ENCODE measurements at regions not wholly inside any gene's neighbourhood (a gene's known extent, or its start where the extent isn't known, plus 50 kb on each side); places are given as distances from the start of the nearest gene placed in this dataset.

DNA sequence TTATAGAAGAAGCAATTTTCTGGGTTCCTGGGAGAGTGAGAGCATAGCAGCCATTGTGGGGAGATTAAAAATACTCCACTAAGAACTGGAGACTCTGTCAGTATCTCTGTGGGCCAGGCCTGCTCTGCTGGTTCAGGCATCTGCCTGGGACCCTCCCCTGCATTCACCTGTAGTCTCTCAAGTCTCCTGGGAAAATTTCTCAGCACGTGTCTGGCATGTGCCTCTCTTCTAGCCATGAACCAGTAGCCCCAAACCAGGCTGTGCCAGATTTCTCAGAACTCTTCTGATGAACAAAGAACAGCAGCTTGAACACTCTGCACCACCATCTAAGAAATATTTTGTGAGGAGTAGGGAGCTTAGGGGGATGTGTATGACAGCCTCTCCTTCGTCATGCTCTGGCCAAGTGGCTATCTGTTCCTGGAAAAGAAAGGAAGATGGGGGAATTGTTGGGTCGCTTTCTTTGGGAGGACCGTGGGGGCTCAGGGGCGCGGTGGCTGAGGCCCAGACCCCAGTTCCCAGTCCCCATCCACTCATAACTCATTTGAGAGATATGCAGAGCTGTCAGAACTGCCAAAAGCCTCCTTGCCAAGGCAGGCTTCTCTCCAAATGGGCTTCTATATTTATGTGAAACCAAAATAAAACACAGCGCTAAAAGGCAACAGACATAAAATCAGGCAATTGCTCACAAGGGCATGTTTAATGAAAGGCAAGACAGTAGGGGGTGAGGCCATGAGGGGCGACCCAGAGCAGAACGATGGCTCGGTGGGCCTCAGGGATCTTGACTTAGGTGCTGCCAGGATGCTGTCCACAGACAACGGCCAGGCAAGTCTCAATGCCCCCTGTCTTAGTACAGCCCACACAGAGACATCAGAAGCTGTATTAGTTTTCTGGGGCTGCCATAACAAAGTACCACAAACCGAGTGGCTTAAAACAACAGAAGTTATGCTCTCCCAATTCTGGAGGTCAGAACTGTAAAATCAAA lies 114.7 kb upstream of the TNP1 start:
- TF ChIP-seq, protein P1, sequence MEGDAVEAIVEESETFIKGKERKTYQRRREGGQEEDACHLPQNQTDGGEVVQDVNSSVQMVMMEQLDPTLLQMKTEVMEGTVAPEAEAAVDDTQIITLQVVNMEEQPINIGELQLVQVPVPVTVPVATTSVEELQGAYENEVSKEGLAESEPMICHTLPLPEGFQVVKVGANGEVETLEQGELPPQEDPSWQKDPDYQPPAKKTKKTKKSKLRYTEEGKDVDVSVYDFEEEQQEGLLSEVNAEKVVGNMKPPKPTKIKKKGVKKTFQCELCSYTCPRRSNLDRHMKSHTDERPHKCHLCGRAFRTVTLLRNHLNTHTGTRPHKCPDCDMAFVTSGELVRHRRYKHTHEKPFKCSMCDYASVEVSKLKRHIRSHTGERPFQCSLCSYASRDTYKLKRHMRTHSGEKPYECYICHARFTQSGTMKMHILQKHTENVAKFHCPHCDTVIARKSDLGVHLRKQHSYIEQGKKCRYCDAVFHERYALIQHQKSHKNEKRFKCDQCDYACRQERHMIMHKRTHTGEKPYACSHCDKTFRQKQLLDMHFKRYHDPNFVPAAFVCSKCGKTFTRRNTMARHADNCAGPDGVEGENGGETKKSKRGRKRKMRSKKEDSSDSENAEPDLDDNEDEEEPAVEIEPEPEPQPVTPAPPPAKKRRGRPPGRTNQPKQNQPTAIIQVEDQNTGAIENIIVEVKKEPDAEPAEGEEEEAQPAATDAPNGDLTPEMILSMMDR (conservative IDR thresholded peaks at IDR 0.05; ENCODE audit: control insufficient read depth, insufficient read depth, low read depth, low read length), result no peak
- no peak overlapping the region for H3K4me3 ChIP-seq (ENCODE audit: control insufficient read depth, low read depth, low read length)
- no peak for DNase-seq (ENCODE audit: low read depth)

DNA sequence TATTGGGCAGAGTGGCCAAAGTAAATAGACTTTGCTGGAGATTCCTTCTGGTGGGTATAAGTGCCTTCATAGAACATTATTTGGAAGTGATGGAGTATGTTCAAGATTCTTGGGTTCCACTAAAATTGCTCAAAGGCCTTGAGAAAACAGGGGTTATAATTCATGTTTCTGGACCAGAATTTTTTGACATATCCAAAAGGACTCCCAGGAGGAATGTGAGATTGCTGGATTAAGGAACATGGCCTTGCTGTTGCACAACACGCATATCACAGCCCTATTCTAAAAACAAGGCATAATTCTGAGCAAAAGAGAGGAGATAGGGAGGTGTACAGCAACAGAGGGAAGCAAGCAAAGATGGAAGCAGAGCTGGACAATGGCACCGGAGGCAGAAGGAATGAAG lies 111.7 kb upstream of the TNP1 start:
- no peak for DNase-seq (ENCODE audit: low read depth)
- H3K4me3 ChIP-seq (ENCODE audit: control insufficient read depth, low read depth, low read length), result no peak overlapping the region
- TF ChIP-seq, protein P1 (conservative IDR thresholded peaks at IDR 0.05; ENCODE audit: control insufficient read depth, insufficient read depth, low read depth, low read length), result no peak

DNA sequence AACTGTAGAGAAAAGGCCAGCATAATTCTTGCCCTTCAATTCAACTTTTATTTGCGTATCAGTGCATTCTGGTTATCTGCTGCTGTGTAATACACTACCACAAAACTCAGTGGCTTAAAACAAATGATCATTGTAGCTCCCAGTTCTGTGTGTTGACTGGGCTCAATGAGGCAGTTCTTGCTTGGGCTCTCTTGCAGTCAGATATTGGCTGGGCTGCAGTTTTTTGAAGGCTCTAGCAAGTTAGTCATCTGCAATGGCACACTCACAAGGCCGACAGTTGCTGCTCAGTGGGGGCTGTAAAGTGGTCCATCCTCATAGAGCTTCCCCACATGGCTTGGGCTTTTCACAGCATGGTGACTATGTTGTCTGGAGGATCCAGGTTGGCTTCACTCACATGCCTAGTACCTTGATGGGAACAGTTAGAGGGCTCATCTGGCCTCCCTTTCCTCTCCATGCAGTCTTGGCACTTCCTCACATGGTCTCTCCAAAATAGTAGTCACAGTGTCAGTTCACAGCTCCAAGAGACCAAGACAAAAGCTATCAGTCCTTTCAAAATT lies 110.6 kb upstream of the TNP1 start:
- DNase-seq (ENCODE audit: low read depth), result no peak
- TF ChIP-seq, protein P1 (conservative IDR thresholded peaks at IDR 0.05; ENCODE audit: control insufficient read depth, insufficient read depth, low read depth, low read length), result no peak
- no peak overlapping the region for H3K4me3 ChIP-seq (ENCODE audit: control insufficient read depth, low read depth, low read length)

- no peak overlapping the region for H3K4me3 ChIP-seq (ENCODE audit: control insufficient read depth, low read depth, low read length)
- TF ChIP-seq, protein P1 (conservative IDR thresholded peaks at IDR 0.05; ENCODE audit: control insufficient read depth, insufficient read depth, low read depth, low read length), result no peak
- DNase-seq (ENCODE audit: low read depth), result no peak
Measured at GRCh38 chr2:216967889-216968288, 108.0 kb upstream of the TNP1 start.

GRCh38 chr2:216960671-216961268 lies 100.9 kb upstream of the TNP1 start:
- no peak overlapping the region for H3K4me3 ChIP-seq (ENCODE audit: control insufficient read depth, low read depth, low read length)
- TF ChIP-seq, protein P1 (conservative IDR thresholded peaks at IDR 0.05; ENCODE audit: control insufficient read depth, insufficient read depth, low read depth, low read length), result no peak
- DNase-seq (ENCODE audit: low read depth), result no peak

- no peak for DNase-seq (ENCODE audit: low read depth)
- TF ChIP-seq, protein P1 (conservative IDR thresholded peaks at IDR 0.05; ENCODE audit: control insufficient read depth, insufficient read depth, low read depth, low read length), result no peak
Measured at GRCh38 chr2:216959433-216959832, 99.6 kb upstream of the TNP1 start.

More at GRCh38 chr2:216959433-216959832, 99.6 kb upstream of the TNP1 start:
- no peak overlapping the region for H3K4me3 ChIP-seq (ENCODE audit: control insufficient read depth, low read depth, low read length)
